GM21737 (cell line): ENCODE measurements at regions not wholly inside any gene's neighbourhood (a gene's known extent, or its start where the extent isn't known, plus 50 kb on each side); places are given as distances from the start of the nearest gene placed in this dataset.

Source experiments
- ATAC-seq: cut with Tn5 transposase; IDR thresholded peaks from one replicate; pipeline ENCODE4 v1.9.1; 2021; ENCODE audit warnings: mild to moderate bottlenecking, moderate library complexity; ENCODE audit not compliant: unreplicated experiment

GRCh38 chr2:140064243-140064642 is 1284.1 kb upstream of the NXPH2 start:
- no peak for ATAC-seq

- no peak for ATAC-seq
Measured at GRCh38 chr2:140063356-140063755, 1283.2 kb upstream of the NXPH2 start.

GRCh38 chr2:140061240-140061639 is 1281.0 kb upstream of the NXPH2 start:
- ATAC-seq, result no peak

GRCh38 chr2:140057928-140058327 is 1277.7 kb upstream of the NXPH2 start:
- ATAC-seq, result no peak

- ATAC-seq, result no peak
Measured at GRCh38 chr2:140041811-140042210, 1261.6 kb upstream of the NXPH2 start.

- ATAC-seq, result no peak
Measured at GRCh38 chr2:140041239-140041638, 1261.0 kb upstream of the NXPH2 start.

- no peak for ATAC-seq
Measured at GRCh38 chr2:140033638-140034037, 1253.4 kb upstream of the NXPH2 start.

- ATAC-seq, result no peak
Measured at GRCh38 chr2:140027966-140028365, 1247.8 kb upstream of the NXPH2 start.

GRCh38 chr2:140027320-140027719 is 1247.1 kb upstream of the NXPH2 start:
- no peak for ATAC-seq

GRCh38 chr2:140023291-140023690 is 1243.1 kb upstream of the NXPH2 start:
- no peak for ATAC-seq

- no peak for ATAC-seq
Measured at GRCh38 chr2:140018541-140018940, 1238.4 kb upstream of the NXPH2 start.

- ATAC-seq, result no peak
Measured at GRCh38 chr2:140014204-140014546, 1234.0 kb upstream of the NXPH2 start.

GRCh38 chr2:140013545-140014203 is 1233.5 kb upstream of the NXPH2 start:
- ATAC-seq, result no peak

- ATAC-seq, result no peak
Measured at GRCh38 chr2:140011287-140011686, 1231.1 kb upstream of the NXPH2 start.

GRCh38 chr2:140002110-140002509 is 1221.9 kb upstream of the NXPH2 start:
- ATAC-seq, result no peak

GRCh38 chr2:139992711-139993345 is 1212.6 kb upstream of the NXPH2 start:
- no peak for ATAC-seq

GRCh38 chr2:139992078-139992477 is 1211.9 kb upstream of the NXPH2 start:
- no peak for ATAC-seq

- no peak for ATAC-seq
Measured at GRCh38 chr2:139990646-139991335, 1210.6 kb upstream of the NXPH2 start.

GRCh38 chr2:139969323-139969722 is 1189.1 kb upstream of the NXPH2 start:
- ATAC-seq, result no peak

GRCh38 chr2:139968588-139968987 is 1188.4 kb upstream of the NXPH2 start:
- no peak for ATAC-seq

- no peak for ATAC-seq
Measured at GRCh38 chr2:139967665-139968064, 1187.5 kb upstream of the NXPH2 start.

- ATAC-seq, result no peak
Measured at GRCh38 chr2:139964721-139965440, 1184.7 kb upstream of the NXPH2 start.
